ENCODE measurements at regions not wholly inside any gene's neighbourhood (a gene's known extent, or its start where the extent isn't known, plus 50 kb on each side); places are given as distances from the start of the nearest gene placed in this dataset.
A peak's percentile ranks its signal among the peaks of the same experiment; 100 is the strongest.

DNA sequence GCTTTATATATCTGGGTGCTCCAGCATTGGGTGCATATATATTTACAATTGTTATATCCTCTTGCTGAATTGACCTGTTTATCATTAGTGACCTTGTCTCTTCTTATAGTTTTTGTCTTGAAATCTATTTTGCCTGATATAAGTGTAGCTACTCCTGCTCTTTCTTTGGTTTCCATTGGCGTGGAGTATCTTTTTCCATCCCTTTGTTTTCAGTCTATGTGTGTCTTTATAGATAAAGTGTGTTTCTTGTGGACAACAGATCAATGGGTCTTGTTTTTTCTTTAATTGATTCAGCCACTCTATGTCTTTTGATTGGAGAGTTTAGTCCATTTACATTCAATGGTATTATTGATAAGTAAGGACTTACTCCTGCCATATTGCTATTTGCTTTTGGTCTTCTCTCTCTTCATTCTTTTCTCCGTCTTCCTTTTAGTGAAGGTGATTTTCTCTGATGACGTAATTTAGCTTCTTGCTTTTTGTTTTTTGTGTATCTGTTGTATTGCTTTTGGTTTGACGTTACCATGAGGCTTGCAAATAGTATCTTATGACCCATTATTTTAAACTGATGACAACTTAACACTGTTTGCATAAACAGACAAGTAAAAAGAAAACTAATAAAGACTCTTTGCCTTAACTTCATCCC, 347.6 kb downstream of the TMEM121 start:
- Histone ChIP-seq H3K4me1 (no peaks in the 10 kb centered on the region), H3K27ac (no peak overlapping the region), H3K36me3 (replicated peaks in 1 of 2; ENCODE audit: insufficient read depth in 1 of 2, low read depth in 2 of 2) (no peaks in the 10 kb centered on the region), H3K27me3 (no peaks in the 10 kb centered on the region), H3K9me3 (no peaks in the 10 kb centered on the region), H3K4me3 (no peak overlapping the region)
- DNase-seq (no peak), ATAC-seq (no peak)
- TF ChIP-seq, protein P1, sequence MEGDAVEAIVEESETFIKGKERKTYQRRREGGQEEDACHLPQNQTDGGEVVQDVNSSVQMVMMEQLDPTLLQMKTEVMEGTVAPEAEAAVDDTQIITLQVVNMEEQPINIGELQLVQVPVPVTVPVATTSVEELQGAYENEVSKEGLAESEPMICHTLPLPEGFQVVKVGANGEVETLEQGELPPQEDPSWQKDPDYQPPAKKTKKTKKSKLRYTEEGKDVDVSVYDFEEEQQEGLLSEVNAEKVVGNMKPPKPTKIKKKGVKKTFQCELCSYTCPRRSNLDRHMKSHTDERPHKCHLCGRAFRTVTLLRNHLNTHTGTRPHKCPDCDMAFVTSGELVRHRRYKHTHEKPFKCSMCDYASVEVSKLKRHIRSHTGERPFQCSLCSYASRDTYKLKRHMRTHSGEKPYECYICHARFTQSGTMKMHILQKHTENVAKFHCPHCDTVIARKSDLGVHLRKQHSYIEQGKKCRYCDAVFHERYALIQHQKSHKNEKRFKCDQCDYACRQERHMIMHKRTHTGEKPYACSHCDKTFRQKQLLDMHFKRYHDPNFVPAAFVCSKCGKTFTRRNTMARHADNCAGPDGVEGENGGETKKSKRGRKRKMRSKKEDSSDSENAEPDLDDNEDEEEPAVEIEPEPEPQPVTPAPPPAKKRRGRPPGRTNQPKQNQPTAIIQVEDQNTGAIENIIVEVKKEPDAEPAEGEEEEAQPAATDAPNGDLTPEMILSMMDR (IDR thresholded peaks at IDR 0.05) = no peak
- TF ChIP-seq POLR2A (IDR thresholded peaks at IDR 0.05) = no peak
- intact Hi-C loops (cut with DNase I) = no loop called here
- WGBS, 2 donors = 46 to 51% methylated on average over 4 of the region's 4 CpGs

DNA sequence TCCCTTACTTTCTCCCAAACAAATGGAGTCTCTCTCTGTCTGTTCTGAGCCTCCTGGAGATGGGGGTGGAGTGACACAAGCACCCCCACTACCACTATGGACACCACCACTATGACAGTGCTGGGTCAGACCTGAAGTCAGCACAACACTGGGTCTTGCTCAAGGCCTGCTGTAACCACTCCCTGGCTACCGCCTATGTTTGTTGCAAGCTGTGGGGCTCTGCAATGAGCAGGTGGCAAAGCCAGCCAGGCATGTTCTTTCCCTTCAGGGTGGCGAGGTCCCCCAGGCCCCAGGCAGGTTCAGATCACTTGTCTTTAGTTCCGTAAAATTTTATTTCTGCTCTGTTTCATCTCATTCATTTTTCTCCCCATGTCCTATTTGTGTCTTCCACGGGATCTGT, 349.8 kb downstream of the TMEM121 start:
- Histone ChIP-seq H3K27ac (no peak overlapping the region), H3K9me3 (no peaks in the 10 kb centered on the region), H3K4me1 (no peaks in the 10 kb centered on the region), H3K27me3 (no peaks in the 10 kb centered on the region), H3K36me3 (replicated peaks in 1 of 2; ENCODE audit: insufficient read depth in 1 of 2, low read depth in 2 of 2) (no peaks in the 10 kb centered on the region), H3K4me3 (no peak overlapping the region)
- TF ChIP-seq POLR2A (IDR thresholded peaks at IDR 0.05) = no peak
- WGBS, 2 donors = 57 to 58% methylated on average over 4 of the region's 4 CpGs
- DNase-seq (peak in 2 of 4 donors; percentile 3), ATAC-seq (no peak)
- intact Hi-C loops (cut with DNase I) = no loop called here

DNA sequence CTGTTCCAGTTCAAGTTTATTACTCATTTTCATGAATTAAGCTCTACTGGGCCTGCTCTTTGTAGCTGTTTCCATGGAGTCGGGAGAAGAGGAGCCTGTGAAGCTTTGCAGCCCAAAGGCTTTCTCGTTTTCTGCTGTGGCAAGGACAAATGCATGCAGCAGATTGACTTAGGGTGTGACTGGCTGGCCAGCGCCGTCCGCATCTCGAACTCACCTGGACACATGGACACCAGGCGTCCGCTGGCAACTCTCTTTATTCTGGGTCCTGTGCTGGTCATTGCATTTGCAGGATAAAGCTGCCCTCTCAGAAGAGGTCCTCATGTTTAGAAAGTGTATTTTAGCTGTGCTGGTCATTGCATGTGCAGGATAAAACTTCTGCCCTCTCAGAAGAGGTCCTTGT, 350.4 kb downstream of the TMEM121 start:
- Histone ChIP-seq H3K4me3 (no peak overlapping the region), H3K36me3 (replicated peaks in 1 of 2; ENCODE audit: insufficient read depth in 1 of 2, low read depth in 2 of 2) (no peaks in the 10 kb centered on the region), H3K27me3 (no peaks in the 10 kb centered on the region), H3K27ac (no peak overlapping the region), H3K9me3 (no peaks in the 10 kb centered on the region), H3K4me1 (no peaks in the 10 kb centered on the region)
- DNase-seq (peak in 1 of 4 donors; percentile 3), ATAC-seq (no peak)
- intact Hi-C loops (cut with DNase I) = no loop called here
- TF ChIP-seq, protein P1 (IDR thresholded peaks at IDR 0.05) = no peak
- TF ChIP-seq POLR2A (IDR thresholded peaks at IDR 0.05) = no peak
- WGBS, 2 donors = 70 to 71% methylated on average over 8 of the region's 8 CpGs

DNA sequence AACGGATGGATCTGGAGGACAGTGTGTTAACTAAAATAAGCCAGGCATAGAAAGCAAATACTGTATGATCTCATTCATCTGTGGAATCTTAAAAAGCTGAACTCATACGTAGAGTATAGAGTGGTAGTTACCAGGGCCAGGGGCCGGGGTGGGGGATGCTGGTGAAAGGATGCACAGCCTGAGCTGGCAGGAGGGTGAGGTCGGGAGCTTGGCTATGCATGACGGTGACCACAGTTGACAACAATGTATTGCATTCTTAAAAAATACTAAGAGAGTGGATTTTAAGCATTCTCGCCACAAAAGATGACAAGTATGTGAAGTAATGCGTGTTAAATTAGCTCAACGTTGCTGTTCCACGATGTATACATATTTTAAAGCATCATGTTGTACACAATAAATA, 351.3 kb downstream of the TMEM121 start:
- WGBS, 2 donors = 69 to 70% methylated on average over 9 of the region's 9 CpGs
- ATAC-seq = no peak
- no peaks in the 10 kb centered on the region for H3K27me3 ChIP-seq

DNA sequence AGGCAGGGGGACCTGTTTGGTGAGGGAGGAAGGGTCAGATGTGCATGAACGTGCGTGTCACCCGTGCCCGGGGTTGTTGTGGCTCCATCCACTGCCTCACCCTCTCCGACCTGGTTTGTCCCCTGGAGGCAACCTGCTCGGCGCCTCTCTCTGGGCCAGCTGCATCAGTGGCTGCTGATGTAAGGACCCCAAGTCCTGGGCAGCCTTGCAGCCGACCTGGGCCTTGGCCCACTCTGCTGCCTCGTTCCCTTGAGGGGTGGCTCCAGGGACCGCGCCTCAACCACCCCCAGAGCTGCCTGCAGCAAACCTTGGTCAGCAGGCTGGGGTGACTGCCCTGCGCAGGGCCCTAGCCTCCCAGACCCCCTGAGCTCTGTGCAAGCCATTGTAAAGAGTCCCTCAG, 351.7 kb downstream of the TMEM121 start:
- Histone ChIP-seq H3K36me3 (replicated peaks in 1 of 2; ENCODE audit: insufficient read depth in 1 of 2, low read depth in 2 of 2) (no peaks in the 10 kb centered on the region), H3K27me3 (no peaks in the 10 kb centered on the region), H3K4me1 (no peaks in the 10 kb centered on the region), H3K9me3 (no peaks in the 10 kb centered on the region), H3K4me3 (no peak overlapping the region), H3K27ac (no peak overlapping the region)
- WGBS, 2 donors = 67 to 73% methylated on average over 10 to 12 of the region's 12 CpGs
- peak in 2 of 4 donors; percentile 6 for DNase-seq
- no peak for TF ChIP-seq POLR2A (IDR thresholded peaks at IDR 0.05)
- TF ChIP-seq, protein P1 (IDR thresholded peaks at IDR 0.05) = no peak
- intact Hi-C loops (cut with DNase I) = no loop called here
- no peak for ATAC-seq

More for the DNA sequence above, 351.3 kb downstream of the TMEM121 start:
- no peak overlapping the region for H3K27ac ChIP-seq
- intact Hi-C loops (cut with DNase I) = no loop called here
- no peak for DNase-seq
- H3K4me3 ChIP-seq = no peak overlapping the region
- no peaks in the 10 kb centered on the region for H3K36me3 ChIP-seq (replicated peaks in 1 of 2; ENCODE audit: insufficient read depth in 1 of 2, low read depth in 2 of 2)
- H3K4me1 ChIP-seq = no peaks in the 10 kb centered on the region
- TF ChIP-seq, protein P1 (IDR thresholded peaks at IDR 0.05) = no peak
- TF ChIP-seq POLR2A (IDR thresholded peaks at IDR 0.05) = no peak
- no peaks in the 10 kb centered on the region for H3K9me3 ChIP-seq

Measured in body of pancreas (tissue), 4 donors.